OCI-LY7 (cell line): ENCODE measurements at regions not wholly inside any gene's neighbourhood (a gene's known extent, or its start where the extent isn't known, plus 50 kb on each side); places are given as distances from the start of the nearest gene placed in this dataset.

Experiments
- BruUV-seq: library from RNA; stranded (reverse); fragments of 400-500 nt; replicated peaks from 2 replicates; lab custom pipeline; 2021; lab: Mats Ljungman, UMichigan
- CTCF ChIA-PET: fragments of 300-600 bp; sonication (Branson Sonifier 250); formaldehyde crosslinking; loops from one replicate; lab custom pipeline; 2022; ENCODE audit warnings: antibody characterized with exemption; ENCODE audit not compliant: unreplicated experiment; lab: Charles Lee
- POLR2A ChIA-PET: fragments of 300-600 bp; sonication (Branson Sonifier 250); formaldehyde crosslinking; loops from one replicate; lab custom pipeline; 2022; ENCODE audit warnings: antibody characterized with exemption; lab: Charles Lee
- DNase-seq: peaks from one replicate; pipeline ENCODE4 v3.0.0-alpha.2; 2015; ENCODE audit warnings: low spot score
- H2AFZ ChIP-seq: fragments of 200-600 bp; sonication (generic), shearing (Covaris generic); 2 replicates; pipeline ENCODE4 v1.6.1; 2014; ENCODE audit warnings: mild to moderate bottlenecking, antibody characterized with exemption, low read length, moderate library complexity
- H3K27ac ChIP-seq: fragments of 200-600 bp; sonication (generic); 2 replicates; pipeline ENCODE4 v1.5.1; 2014; ENCODE audit warnings: mixed run types, low read depth, mild to moderate bottlenecking, moderate library complexity, low read length, inconsistent platforms; ENCODE audit not compliant: poor library complexity, severe bottlenecking
- H3K36me3 ChIP-seq: fragments of 200-600 bp; sonication (generic); 2 replicates; pipeline ENCODE4 v1.6.1; 2014; ENCODE audit warnings: mild to moderate bottlenecking, antibody characterized with exemption, low read length, moderate library complexity, mixed read lengths; ENCODE audit not compliant: insufficient read depth
- H3K4me1 ChIP-seq: fragments of 200-600 bp; sonication (generic); 2 replicates; pipeline ENCODE4 v1.5.1; 2014; ENCODE audit warnings: mild to moderate bottlenecking, low read length; ENCODE audit not compliant: insufficient read depth, poor library complexity, severe bottlenecking
- H3K4me2 ChIP-seq: fragments of 200-600 bp; sonication (generic); 2 replicates; pipeline ENCODE4 v1.6.1; 2014; ENCODE audit warnings: mild to moderate bottlenecking, low read length
- H3K4me3 ChIP-seq: fragments of 200-600 bp; sonication (generic); 2 replicates; pipeline ENCODE4 v1.5.1; 2014; ENCODE audit warnings: mild to moderate bottlenecking, low read depth, low read length; ENCODE audit not compliant: poor library complexity, severe bottlenecking
- H3K79me2 ChIP-seq: fragments of 200-600 bp; sonication (generic); 2 replicates; pipeline ENCODE4 v1.6.1; 2016; ENCODE audit warnings: low read depth, mild to moderate bottlenecking, low read length, moderate library complexity, mixed read lengths; ENCODE audit not compliant: insufficient read depth
- H3K9me2 ChIP-seq: fragments of 200-600 bp; sonication (generic); 2 replicates; pipeline ENCODE4 v1.6.1; 2016; ENCODE audit warnings: mild to moderate bottlenecking, low read length, mixed read lengths; ENCODE audit not compliant: insufficient read depth
- H3K9me3 ChIP-seq: fragments of 200-600 bp; sonication (generic); 2 replicates; pipeline ENCODE4 v1.6.1; 2014; ENCODE audit warnings: mild to moderate bottlenecking, mixed run types, low read length, mixed read lengths
- H4K20me1 ChIP-seq: fragments of 200-600 bp; sonication (generic); 2 replicates; pipeline ENCODE4 v1.6.1; 2014; ENCODE audit warnings: mild to moderate bottlenecking, antibody characterized with exemption, low read length, moderate library complexity, mixed read lengths; ENCODE audit not compliant: insufficient read depth
- EZH2phosphoT487 ChIP-seq: fragments of 200-600 bp; sonication (generic); IDR thresholded peaks from 2 replicates; pipeline ENCODE4 v1.6.1; 2018; ENCODE audit warnings: low read depth, borderline replicate concordance, mild to moderate bottlenecking, mixed run types, antibody characterized with exemption, low read length, moderate library complexity, mixed read lengths
- intact Hi-C: fragments of 100-400 bp; cut with micrococcal nuclease; formaldehyde crosslinking; loops from one replicate; pipeline ENCODE4 v1.10.0; 2022; ENCODE audit not compliant: unreplicated experiment
- TF ChIP-seq, protein P1 (sequence below): fragments of 200-600 bp; sonication (generic); conservative IDR thresholded peaks from 2 replicates; pipeline ENCODE4 v1.5.1; 2014; ENCODE audit warnings: mild to moderate bottlenecking, antibody characterized with exemption, low read length, moderate library complexity, mixed read lengths

DNA sequence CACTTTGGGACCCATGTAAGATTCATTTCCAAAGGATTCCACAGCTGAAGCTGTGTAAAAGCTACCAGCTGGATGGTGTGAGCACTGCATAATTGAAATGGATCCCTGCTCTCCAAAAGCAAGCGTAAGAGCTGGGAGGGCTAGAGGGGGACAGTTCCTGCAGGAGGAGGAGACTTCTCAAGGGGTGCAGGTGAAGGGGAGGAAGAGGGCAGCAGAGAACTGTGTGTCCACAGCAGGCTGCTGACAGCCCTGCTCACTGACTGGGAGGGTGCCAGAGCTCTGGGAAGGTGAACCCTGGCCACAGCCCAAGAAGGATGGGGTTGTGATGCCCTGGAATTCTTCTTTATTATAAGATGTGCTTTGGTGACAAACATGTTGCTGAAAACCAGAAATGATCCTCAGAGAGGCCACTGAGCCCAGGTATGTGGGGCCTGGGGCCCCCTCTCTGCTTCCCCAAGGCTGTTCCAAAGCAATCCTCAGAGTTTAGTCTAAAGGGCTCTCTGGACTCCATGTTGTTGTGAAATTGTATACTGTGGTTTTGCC lies 112.8 kb upstream of the SLC25A48 start:
- BruUV-seq: no TSS peak
- Histone ChIP-seq H3K4me2 (no peak overlapping the region), H3K79me2 (no peaks in the 10 kb centered on the region), H3K4me1 (no peaks in the 10 kb centered on the region), H3K36me3 (no peaks in the 10 kb centered on the region), H3K4me3 (no peak overlapping the region), H3K9me3 (no peaks in the 10 kb centered on the region), H2AFZ (no peak overlapping the region), H4K20me1 (no peaks in the 10 kb centered on the region), H3K27ac (no peak overlapping the region), H3K9me2 (no peaks in the 10 kb centered on the region)
- no peak for DNase-seq
- TF ChIP-seq EZH2phosphoT487: no peak
- POLR2A ChIA-PET: no interaction called here
- intact Hi-C loops: no loop called here
- CTCF ChIA-PET: no interaction called here

DNA sequence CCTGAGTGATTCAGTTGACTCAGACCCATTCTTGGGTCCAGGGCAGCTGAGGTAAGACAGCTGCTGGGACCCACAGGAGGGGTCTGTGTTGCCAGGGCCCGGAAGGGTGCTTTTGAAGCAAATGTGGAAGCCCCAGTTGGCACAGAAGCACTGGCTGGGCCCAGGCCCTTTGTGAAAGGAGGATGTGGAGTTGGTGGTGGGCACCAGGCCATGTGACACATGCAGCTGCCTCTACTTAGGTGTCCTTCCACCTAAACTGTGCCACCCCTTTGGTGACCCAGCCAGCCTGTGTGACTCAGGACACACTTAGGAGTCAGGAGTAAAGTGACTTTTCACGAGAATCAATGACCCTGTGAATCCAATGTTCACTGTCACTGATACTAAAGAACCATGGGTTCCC lies 114.3 kb upstream of the SLC25A48 start:
- H3K9me2 ChIP-seq: no peaks in the 10 kb centered on the region
- no peak overlapping the region for H3K4me2 ChIP-seq
- no peak overlapping the region for H2AFZ ChIP-seq
- H3K27ac ChIP-seq: no peak overlapping the region
- POLR2A ChIA-PET: no interaction called here
- no peaks in the 10 kb centered on the region for H3K9me3 ChIP-seq
- H3K4me1 ChIP-seq: no peaks in the 10 kb centered on the region
- no peak overlapping the region for H3K4me3 ChIP-seq
- BruUV-seq: no TSS peak
- H3K79me2 ChIP-seq: no peaks in the 10 kb centered on the region
- CTCF ChIA-PET: no interaction called here
- DNase-seq: no peak
- H4K20me1 ChIP-seq: no peaks in the 10 kb centered on the region
- TF ChIP-seq, protein P1, sequence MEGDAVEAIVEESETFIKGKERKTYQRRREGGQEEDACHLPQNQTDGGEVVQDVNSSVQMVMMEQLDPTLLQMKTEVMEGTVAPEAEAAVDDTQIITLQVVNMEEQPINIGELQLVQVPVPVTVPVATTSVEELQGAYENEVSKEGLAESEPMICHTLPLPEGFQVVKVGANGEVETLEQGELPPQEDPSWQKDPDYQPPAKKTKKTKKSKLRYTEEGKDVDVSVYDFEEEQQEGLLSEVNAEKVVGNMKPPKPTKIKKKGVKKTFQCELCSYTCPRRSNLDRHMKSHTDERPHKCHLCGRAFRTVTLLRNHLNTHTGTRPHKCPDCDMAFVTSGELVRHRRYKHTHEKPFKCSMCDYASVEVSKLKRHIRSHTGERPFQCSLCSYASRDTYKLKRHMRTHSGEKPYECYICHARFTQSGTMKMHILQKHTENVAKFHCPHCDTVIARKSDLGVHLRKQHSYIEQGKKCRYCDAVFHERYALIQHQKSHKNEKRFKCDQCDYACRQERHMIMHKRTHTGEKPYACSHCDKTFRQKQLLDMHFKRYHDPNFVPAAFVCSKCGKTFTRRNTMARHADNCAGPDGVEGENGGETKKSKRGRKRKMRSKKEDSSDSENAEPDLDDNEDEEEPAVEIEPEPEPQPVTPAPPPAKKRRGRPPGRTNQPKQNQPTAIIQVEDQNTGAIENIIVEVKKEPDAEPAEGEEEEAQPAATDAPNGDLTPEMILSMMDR: no peak
- TF ChIP-seq EZH2phosphoT487: no peak
- intact Hi-C loops: no loop called here
- H3K36me3 ChIP-seq: no peaks in the 10 kb centered on the region

DNA sequence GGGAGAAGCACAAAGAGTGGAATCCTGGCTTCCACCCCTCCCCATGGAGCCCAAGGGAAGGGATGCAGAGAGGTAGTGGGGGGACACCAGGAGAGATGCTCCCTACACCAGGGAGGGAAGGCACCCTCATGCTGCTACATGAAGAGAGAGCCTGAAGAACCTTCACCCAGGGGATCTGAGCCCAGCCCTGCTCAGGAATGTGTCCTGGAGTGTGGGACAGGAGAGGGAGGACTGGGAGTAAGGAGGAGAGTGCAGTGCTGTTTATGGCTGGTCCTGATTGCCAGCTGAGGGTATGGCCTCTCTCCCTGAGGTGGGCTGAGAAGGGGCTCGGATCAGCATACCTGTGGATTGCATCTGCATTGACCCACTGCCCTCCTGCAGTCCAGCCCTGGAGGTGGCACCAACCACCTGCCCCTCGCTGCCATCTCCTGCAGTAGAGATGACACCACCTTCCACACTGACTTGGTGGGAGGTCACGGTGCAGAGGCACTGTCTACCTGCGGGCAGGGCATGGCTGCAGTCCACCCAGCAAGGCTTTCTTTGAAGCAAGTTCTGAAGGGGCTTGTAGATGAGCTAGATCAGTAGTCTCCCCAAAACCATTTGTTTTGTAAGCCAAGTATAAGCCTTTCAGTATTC lies 114.9 kb upstream of the SLC25A48 start:
- no peak overlapping the region for H2AFZ ChIP-seq
- H3K9me2 ChIP-seq: no peaks in the 10 kb centered on the region
- no peaks in the 10 kb centered on the region for H3K36me3 ChIP-seq
- CTCF ChIA-PET: no interaction called here
- POLR2A ChIA-PET: no interaction called here
- H3K4me1 ChIP-seq: no peaks in the 10 kb centered on the region
- no peak overlapping the region for H3K4me3 ChIP-seq
- intact Hi-C loops: no loop called here
- no peak overlapping the region for H3K27ac ChIP-seq
- no peak for DNase-seq
- no peak overlapping the region for H3K4me2 ChIP-seq
- H4K20me1 ChIP-seq: no peaks in the 10 kb centered on the region
- BruUV-seq: no TSS peak
- H3K9me3 ChIP-seq: no peaks in the 10 kb centered on the region
- TF ChIP-seq EZH2phosphoT487: no peak
- TF ChIP-seq, protein P1: no peak
- H3K79me2 ChIP-seq: no peaks in the 10 kb centered on the region
